Endothelial cell (in vitro differentiated cells): ENCODE measurements at regions not wholly inside any gene's neighbourhood (a gene's known extent, or its start where the extent isn't known, plus 50 kb on each side); places are given as distances from the start of the nearest gene placed in this dataset.

Source experiments
- DNase-seq: peaks from one replicate; pipeline ENCODE4 v3.0.0; 2021; ENCODE audit warnings: low spot score
- H3K27ac Mint-ChIP-seq: one replicate; pipeline ENCODE4 v1.8.0; 2021; ENCODE audit warnings: mixed read lengths, inconsistent platforms; ENCODE audit not compliant: unreplicated experiment
- H3K27me3 Mint-ChIP-seq: one replicate; pipeline ENCODE4 v1.8.0; 2021; ENCODE audit warnings: mild to moderate bottlenecking, moderate library complexity, mixed read lengths, inconsistent platforms; ENCODE audit not compliant: unreplicated experiment
- H3K36me3 Mint-ChIP-seq: one replicate; pipeline ENCODE4 v1.8.0; 2021; ENCODE audit warnings: mild to moderate bottlenecking, low read depth, mixed read lengths, inconsistent platforms; ENCODE audit not compliant: unreplicated experiment
- H3K4me1 Mint-ChIP-seq: one replicate; pipeline ENCODE4 v1.8.0; 2021; ENCODE audit warnings: mild to moderate bottlenecking, mixed read lengths, inconsistent platforms; ENCODE audit not compliant: unreplicated experiment
- H3K4me3 Mint-ChIP-seq: one replicate; pipeline ENCODE4 v1.8.0; 2021; ENCODE audit warnings: mild to moderate bottlenecking, mixed read lengths, inconsistent platforms; ENCODE audit not compliant: unreplicated experiment
- H3K9me3 Mint-ChIP-seq: one replicate; pipeline ENCODE4 v1.8.0; 2021; ENCODE audit warnings: mixed read lengths, inconsistent platforms; ENCODE audit not compliant: unreplicated experiment
- TF ChIP-seq, protein P1 (sequence below): fragments of 200-600 bp; sonication (generic); IDR thresholded peaks from one replicate; pipeline ENCODE4 v1.5.0; 2021; ENCODE audit warnings: antibody characterized with exemption; ENCODE audit not compliant: unreplicated experiment

DNA sequence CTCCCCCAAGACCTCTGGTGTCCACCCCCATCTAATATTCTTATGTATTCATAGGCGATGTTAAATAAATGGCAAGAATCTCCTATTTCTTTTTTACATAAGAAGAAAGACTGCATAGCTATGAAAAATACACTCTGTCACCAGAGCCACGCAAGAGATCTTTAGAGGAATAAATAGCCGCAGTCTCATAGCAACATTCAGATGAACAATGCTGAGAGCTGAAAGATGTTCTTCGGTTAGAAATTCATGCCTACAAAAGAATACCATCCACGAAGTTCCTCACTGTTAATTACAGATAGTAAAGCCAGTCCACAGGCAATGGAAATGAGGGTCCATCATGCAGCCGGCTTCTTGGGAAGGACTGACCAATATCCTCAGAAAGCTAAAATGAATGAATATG is 76.0 kb upstream of the SOD1 start:
- TF ChIP-seq, protein P1, sequence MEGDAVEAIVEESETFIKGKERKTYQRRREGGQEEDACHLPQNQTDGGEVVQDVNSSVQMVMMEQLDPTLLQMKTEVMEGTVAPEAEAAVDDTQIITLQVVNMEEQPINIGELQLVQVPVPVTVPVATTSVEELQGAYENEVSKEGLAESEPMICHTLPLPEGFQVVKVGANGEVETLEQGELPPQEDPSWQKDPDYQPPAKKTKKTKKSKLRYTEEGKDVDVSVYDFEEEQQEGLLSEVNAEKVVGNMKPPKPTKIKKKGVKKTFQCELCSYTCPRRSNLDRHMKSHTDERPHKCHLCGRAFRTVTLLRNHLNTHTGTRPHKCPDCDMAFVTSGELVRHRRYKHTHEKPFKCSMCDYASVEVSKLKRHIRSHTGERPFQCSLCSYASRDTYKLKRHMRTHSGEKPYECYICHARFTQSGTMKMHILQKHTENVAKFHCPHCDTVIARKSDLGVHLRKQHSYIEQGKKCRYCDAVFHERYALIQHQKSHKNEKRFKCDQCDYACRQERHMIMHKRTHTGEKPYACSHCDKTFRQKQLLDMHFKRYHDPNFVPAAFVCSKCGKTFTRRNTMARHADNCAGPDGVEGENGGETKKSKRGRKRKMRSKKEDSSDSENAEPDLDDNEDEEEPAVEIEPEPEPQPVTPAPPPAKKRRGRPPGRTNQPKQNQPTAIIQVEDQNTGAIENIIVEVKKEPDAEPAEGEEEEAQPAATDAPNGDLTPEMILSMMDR, result no peak
- H3K4me1 Mint-ChIP-seq, result peaks cover 6% of the 10 kb centered on the region
- H3K9me3 Mint-ChIP-seq, result no peaks in the 10 kb centered on the region
- H3K27me3 Mint-ChIP-seq, result no peaks in the 10 kb centered on the region
- H3K27ac Mint-ChIP-seq, result no peak overlapping the region
- no peak overlapping the region for H3K4me3 Mint-ChIP-seq
- no peak for DNase-seq
- H3K36me3 Mint-ChIP-seq, result no peaks in the 10 kb centered on the region

DNA sequence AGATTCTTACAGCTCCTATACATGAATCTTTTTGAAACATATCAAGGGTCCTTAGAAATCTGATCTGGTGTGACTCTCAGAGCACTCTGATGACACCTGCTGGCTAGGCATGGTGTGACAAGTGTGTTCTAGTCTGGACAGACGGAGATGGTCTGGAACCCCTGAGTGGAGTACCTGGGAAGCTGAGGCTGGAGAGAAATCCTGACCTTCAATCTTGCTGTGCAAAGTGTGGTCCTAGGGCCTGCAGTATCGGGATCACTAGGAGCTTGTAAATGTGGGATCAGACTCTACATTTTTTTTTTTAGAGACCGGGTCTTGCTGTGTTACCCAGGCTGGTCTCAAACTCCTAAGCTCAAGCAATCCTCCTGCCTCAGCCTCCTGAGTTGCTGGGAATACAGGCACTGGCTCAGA is 78.6 kb upstream of the SOD1 start:
- H3K4me1 Mint-ChIP-seq, result peaks cover 6% of the 10 kb centered on the region
- peak overlapping the region; percentile 17 for H3K27ac Mint-ChIP-seq
- TF ChIP-seq, protein P1, result peak; percentile 68

DNA sequence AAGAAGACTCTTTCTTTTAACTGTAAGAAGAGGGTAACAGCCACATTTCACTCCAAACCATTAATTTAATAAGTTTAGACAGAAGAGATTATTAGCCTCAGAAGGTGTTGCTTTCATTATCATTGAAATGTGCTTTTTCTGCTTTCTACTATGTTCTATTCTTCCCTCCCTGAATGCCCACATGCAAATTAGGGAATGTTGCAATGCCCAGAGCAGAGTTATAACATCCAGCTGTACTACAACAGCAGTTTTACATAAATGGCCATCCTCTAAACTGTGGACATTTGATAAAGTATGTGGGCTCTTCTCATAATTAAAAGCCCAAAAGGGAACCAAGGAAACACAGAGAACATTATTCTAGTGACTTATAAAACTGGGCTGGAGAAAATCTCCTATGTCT is 82.2 kb upstream of the SOD1 start:
- no peak for DNase-seq
- H3K36me3 Mint-ChIP-seq, result no peaks in the 10 kb centered on the region
- TF ChIP-seq, protein P1, result no peak
- no peaks in the 10 kb centered on the region for H3K27me3 Mint-ChIP-seq
- peaks cover under 1% of the 10 kb centered on the region for H3K4me1 Mint-ChIP-seq
- H3K27ac Mint-ChIP-seq, result no peak overlapping the region
- H3K9me3 Mint-ChIP-seq, result no peaks in the 10 kb centered on the region
- H3K4me3 Mint-ChIP-seq, result no peak overlapping the region

More for the DNA sequence above, 78.6 kb upstream of the SOD1 start:
- H3K36me3 Mint-ChIP-seq, result no peaks in the 10 kb centered on the region
- no peaks in the 10 kb centered on the region for H3K27me3 Mint-ChIP-seq
- H3K4me3 Mint-ChIP-seq, result no peak overlapping the region
- peak; percentile 86 for DNase-seq
- H3K9me3 Mint-ChIP-seq, result no peaks in the 10 kb centered on the region

DNA sequence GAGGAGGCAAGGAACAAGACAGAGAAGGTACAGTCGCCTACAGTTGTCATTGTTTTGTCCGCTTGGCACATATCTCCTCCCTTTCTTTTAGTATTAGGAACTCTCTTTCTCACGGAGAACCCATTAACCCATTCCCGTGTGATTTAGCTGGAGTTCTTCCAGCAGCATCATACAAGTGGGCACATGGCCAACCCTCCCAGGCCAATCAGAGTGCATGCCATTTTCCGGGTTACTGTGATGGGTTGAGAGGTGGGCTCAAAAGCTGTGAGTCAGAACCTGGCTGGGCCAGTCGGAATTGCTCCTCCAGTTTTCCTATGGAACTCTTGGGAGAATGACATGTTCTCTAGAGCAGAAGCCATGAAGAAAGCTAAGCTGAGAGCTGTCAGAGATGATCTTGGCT is 83.1 kb upstream of the SOD1 start:
- H3K36me3 Mint-ChIP-seq, result no peaks in the 10 kb centered on the region
- no peaks in the 10 kb centered on the region for H3K4me1 Mint-ChIP-seq
- DNase-seq, result no peak
- H3K4me3 Mint-ChIP-seq, result no peak overlapping the region
- no peaks in the 10 kb centered on the region for H3K9me3 Mint-ChIP-seq
- no peak overlapping the region for H3K27ac Mint-ChIP-seq
- TF ChIP-seq, protein P1, result no peak
- H3K27me3 Mint-ChIP-seq, result no peaks in the 10 kb centered on the region

DNA sequence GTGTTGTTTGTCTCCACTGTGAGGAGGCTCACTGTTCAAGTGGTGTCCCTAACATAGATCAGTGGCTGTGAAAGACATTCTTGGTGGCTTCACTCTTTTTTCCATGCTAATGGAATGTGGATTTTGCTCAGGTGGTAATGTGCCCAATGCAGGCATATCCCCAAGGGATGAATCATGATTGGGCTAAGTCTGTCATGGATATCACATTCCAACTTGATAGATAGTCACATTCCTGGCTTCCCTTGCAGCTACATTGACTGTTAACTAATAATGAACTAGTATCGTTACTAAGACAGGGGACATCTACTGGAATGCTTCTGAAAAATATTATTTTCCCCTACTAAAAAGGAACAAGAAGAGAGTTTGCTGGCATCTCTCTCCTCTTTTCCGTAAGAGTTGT is 86.3 kb upstream of the SOD1 start:
- Mint-ChIP-seq H3K4me3 (no peak overlapping the region), H3K27me3 (peaks cover 1% of the 10 kb centered on the region), H3K27ac (no peak overlapping the region), H3K9me3 (no peaks in the 10 kb centered on the region), H3K4me1 (peaks cover 6% of the 10 kb centered on the region), H3K36me3 (no peaks in the 10 kb centered on the region)
- no peak for DNase-seq
- TF ChIP-seq, protein P1, result no peak
